ENCODE measurements at regions not wholly inside any gene's neighbourhood (a gene's known extent, or its start where the extent isn't known, plus 50 kb on each side); places are given as distances from the start of the nearest gene placed in this dataset.

- Mint-ChIP-seq H3K27me3 (ENCODE audit: insufficient read depth, unreplicated experiment) (no peaks in the 10 kb centered on the region), H3K36me3 (ENCODE audit: insufficient read depth, unreplicated experiment) (no peaks in the 10 kb centered on the region)
Observed at GRCh38 chr4:31100536-31100935, 380.4 kb downstream of the PCDH7 start.

DNA sequence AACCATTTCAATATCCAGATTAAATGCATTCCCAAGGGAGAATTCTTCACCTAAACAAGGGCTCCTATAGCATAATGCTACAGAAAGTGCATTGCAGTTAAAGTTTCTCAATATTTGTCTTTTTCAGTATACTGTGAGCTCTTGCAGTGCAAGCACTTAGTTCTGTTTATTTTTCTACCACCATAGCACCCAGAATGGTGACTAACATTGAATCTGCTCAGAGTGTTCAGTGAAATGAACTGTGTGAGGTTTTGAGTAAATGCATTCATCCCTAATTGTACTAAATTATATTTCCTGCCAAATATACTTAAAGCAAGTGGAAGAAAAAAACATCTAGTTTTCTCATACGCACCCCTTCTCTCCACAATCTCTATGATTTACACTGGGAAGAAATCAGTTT, 383.9 kb downstream of the PCDH7 start:
- H3K4me1 ChIP-seq, result peaks cover 4% of the 10 kb centered on the region; the same call in 1 of the 2 replicates
- H3K4me3 Mint-ChIP-seq (ENCODE audit: unreplicated experiment), result no peak overlapping the region
- BruUV-seq (replicated peaks), result no TSS peak
- no peaks in the 10 kb centered on the region for H3K27me3 ChIP-seq (replicated peaks; ENCODE audit: control insufficient read depth, insufficient read depth, low read length)
- POLR2A ChIA-PET, result no interaction called here
- no peaks in the 10 kb centered on the region for H3K9me3 Mint-ChIP-seq (ENCODE audit: unreplicated experiment)
- DNase-seq, result no peak
- H3K36me3 Mint-ChIP-seq (ENCODE audit: insufficient read depth, unreplicated experiment), result no peaks in the 10 kb centered on the region
- no peaks in the 10 kb centered on the region for H3K36me3 ChIP-seq (ENCODE audit: control insufficient read depth, insufficient read depth, low read length)
- no peak overlapping the region for H3K4me3 ChIP-seq (ENCODE audit: low read depth, low read length)
- no peak overlapping the region for H3K27ac Mint-ChIP-seq (ENCODE audit: unreplicated experiment)
- intact Hi-C loops (cut with micrococcal nuclease; ENCODE audit: unreplicated experiment), result loop anchor here (5.0 kb wide), 1 partner anchor 683 kb away; no protein-coding TSS in a partner anchor
- H3K4me1 Mint-ChIP-seq (ENCODE audit: low read depth, unreplicated experiment), result no peaks in the 10 kb centered on the region
- CTCF ChIA-PET, result no interaction called here
- no peaks in the 10 kb centered on the region; the same call in 1 of the 2 replicates for H3K9me3 ChIP-seq
- TF ChIP-seq, protein P1, sequence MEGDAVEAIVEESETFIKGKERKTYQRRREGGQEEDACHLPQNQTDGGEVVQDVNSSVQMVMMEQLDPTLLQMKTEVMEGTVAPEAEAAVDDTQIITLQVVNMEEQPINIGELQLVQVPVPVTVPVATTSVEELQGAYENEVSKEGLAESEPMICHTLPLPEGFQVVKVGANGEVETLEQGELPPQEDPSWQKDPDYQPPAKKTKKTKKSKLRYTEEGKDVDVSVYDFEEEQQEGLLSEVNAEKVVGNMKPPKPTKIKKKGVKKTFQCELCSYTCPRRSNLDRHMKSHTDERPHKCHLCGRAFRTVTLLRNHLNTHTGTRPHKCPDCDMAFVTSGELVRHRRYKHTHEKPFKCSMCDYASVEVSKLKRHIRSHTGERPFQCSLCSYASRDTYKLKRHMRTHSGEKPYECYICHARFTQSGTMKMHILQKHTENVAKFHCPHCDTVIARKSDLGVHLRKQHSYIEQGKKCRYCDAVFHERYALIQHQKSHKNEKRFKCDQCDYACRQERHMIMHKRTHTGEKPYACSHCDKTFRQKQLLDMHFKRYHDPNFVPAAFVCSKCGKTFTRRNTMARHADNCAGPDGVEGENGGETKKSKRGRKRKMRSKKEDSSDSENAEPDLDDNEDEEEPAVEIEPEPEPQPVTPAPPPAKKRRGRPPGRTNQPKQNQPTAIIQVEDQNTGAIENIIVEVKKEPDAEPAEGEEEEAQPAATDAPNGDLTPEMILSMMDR (IDR thresholded peaks at IDR 0.05; ENCODE audit: insufficient read depth in 1 of 2, low read depth in 1 of 2, low read length in 1 of 2, severe bottlenecking in 1 of 2, unreplicated experiment in 1 of 2), result no peak
- no peaks in the 10 kb centered on the region for H3K27me3 Mint-ChIP-seq (ENCODE audit: insufficient read depth, unreplicated experiment)

More at GRCh38 chr4:31100536-31100935, 380.4 kb downstream of the PCDH7 start:
- BruUV-seq (replicated peaks), result no TSS peak
- H3K36me3 ChIP-seq (ENCODE audit: control insufficient read depth, insufficient read depth, low read length), result no peaks in the 10 kb centered on the region
- Mint-ChIP-seq H3K4me1 (ENCODE audit: low read depth, unreplicated experiment) (no peaks in the 10 kb centered on the region), H3K9me3 (ENCODE audit: unreplicated experiment) (no peaks in the 10 kb centered on the region), H3K27ac (ENCODE audit: unreplicated experiment) (no peak overlapping the region), H3K4me3 (ENCODE audit: unreplicated experiment) (no peak overlapping the region)
- H3K4me1 ChIP-seq, result no peaks in the 10 kb centered on the region
- POLR2A ChIA-PET, result no interaction called here
- H3K9me3 ChIP-seq, result no peaks in the 10 kb centered on the region; the same call in 1 of the 2 replicates
- no peak for DNase-seq
- no peak overlapping the region for H3K4me3 ChIP-seq (ENCODE audit: low read depth, low read length)
- TF ChIP-seq, protein P1 (IDR thresholded peaks at IDR 0.05; ENCODE audit: insufficient read depth in 1 of 2, low read depth in 1 of 2, low read length in 1 of 2, severe bottlenecking in 1 of 2, unreplicated experiment in 1 of 2), result no peak
- CTCF ChIA-PET, result no interaction called here
- H3K27me3 ChIP-seq (replicated peaks; ENCODE audit: control insufficient read depth, insufficient read depth, low read length), result no peaks in the 10 kb centered on the region
- intact Hi-C loops (cut with micrococcal nuclease; ENCODE audit: unreplicated experiment), result loop anchor here (5.0 kb wide), 1 partner anchor 687 kb away; no protein-coding TSS in a partner anchor

DNA sequence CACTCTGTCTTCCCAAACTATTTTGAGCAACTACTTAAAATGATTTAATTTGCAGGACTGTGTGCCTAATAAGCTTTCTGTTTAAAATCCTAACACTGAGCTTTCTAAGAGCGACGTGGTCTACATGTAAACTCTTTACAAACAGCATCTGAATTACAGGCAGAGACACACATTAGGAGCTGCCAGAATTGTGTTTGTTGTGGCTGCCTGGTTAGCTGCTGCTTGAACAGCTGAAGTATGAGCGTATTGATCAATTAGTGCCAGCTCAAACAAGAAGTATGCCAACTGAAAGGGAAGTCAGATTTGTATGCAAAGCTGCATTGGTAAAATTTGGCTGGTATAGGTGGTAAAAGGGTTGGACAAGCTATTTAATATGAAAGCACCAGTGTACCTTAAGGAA, 384.4 kb downstream of the PCDH7 start:
- Histone ChIP-seq H3K36me3 (ENCODE audit: control insufficient read depth, insufficient read depth, low read length) (no peaks in the 10 kb centered on the region), H3K27me3 (replicated peaks; ENCODE audit: control insufficient read depth, insufficient read depth, low read length) (no peaks in the 10 kb centered on the region), H3K4me3 (ENCODE audit: low read depth, low read length) (no peak overlapping the region), H3K9me3 (no peaks in the 10 kb centered on the region; the same call in 1 of the 2 replicates), H3K4me1 (peaks cover 4% of the 10 kb centered on the region; the same call in 1 of the 2 replicates)
- no peaks in the 10 kb centered on the region for H3K4me1 Mint-ChIP-seq (ENCODE audit: low read depth, unreplicated experiment)
- ChIA-PET CTCF (no interaction called here), POLR2A (no interaction called here)
- H3K9me3 Mint-ChIP-seq (ENCODE audit: unreplicated experiment), result no peaks in the 10 kb centered on the region
- no peak overlapping the region for H3K27ac Mint-ChIP-seq (ENCODE audit: unreplicated experiment)
- no peaks in the 10 kb centered on the region for H3K27me3 Mint-ChIP-seq (ENCODE audit: insufficient read depth, unreplicated experiment)
- intact Hi-C loops (cut with micrococcal nuclease; ENCODE audit: unreplicated experiment), result loop anchor here (5.0 kb wide), 1 partner anchor 683 kb away; no protein-coding TSS in a partner anchor
- TF ChIP-seq, protein P1 (IDR thresholded peaks at IDR 0.05; ENCODE audit: insufficient read depth in 1 of 2, low read depth in 1 of 2, low read length in 1 of 2, severe bottlenecking in 1 of 2, unreplicated experiment in 1 of 2), result no peak
- no TSS peak for BruUV-seq (replicated peaks)
- H3K36me3 Mint-ChIP-seq (ENCODE audit: insufficient read depth, unreplicated experiment), result no peaks in the 10 kb centered on the region
- DNase-seq, result no peak
- H3K4me3 Mint-ChIP-seq (ENCODE audit: unreplicated experiment), result no peak overlapping the region

Data from Caco-2 (cell line).